ENCODE measurements at regions not wholly inside any gene's neighbourhood (a gene's known extent, or its start where the extent isn't known, plus 50 kb on each side); places are given as distances from the start of the nearest gene placed in this dataset.
A peak's percentile ranks its signal among the peaks of the same experiment; 100 is the strongest.
"Not testable (repeated sequence)": the region's sequence is repeated elsewhere in the genome, so short reads cannot be mapped to it uniquely, and the experiment has no call there.

DNA sequence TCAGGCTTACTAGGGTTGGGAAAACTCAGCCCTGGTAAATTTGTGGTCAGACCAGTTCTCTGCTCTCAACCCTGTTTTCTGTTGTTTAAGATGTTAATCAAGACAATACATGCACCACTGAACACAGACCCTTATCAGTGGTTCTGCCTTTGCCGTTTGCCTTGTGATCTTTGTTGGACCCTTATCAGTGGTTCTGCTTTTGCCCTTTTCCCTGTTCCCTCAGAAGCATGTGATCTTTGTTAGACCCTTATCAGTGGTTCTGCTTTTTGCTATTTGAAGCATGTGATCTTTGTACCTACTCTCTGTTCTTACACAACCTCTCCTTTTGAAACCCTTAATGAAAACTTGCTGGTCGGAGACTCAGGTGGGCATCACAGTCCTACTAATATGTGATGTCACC, 133.9 kb upstream of the NBPF11 start:
- POLR2A ChIA-PET (ENCODE audit: unreplicated experiment); H3K4ac ChIP-seq (ENCODE audit: low read depth, low read length); H3K27me3 ChIP-seq (ENCODE audit: control insufficient read depth, insufficient read depth, low read length); H3K79me1 ChIP-seq (ENCODE audit: low read depth in 1 of 2, low read length in 2 of 2); H3K36me3 ChIP-seq (ENCODE audit: control insufficient read depth, insufficient read depth, low read length); H3K14ac ChIP-seq (replicated peaks; ENCODE audit: low read depth, low read length); H4K8ac ChIP-seq (ENCODE audit: low read depth in 2 of 2, low read length in 2 of 2); H2BK15ac ChIP-seq (ENCODE audit: low read depth, low read length); H3K27ac ChIP-seq (ENCODE audit: insufficient read depth, low read length); H2AFZ ChIP-seq (replicated peaks; ENCODE audit: low read length, poor library complexity); H4K5ac ChIP-seq (ENCODE audit: low read depth, low read length); intact Hi-C loops (cut with micrococcal nuclease); H2BK5ac ChIP-seq (ENCODE audit: low read depth, low read length, poor library complexity, severe bottlenecking); dilution Hi-C loops (cut with HindIII; ENCODE audit: low sequenced_read_pairs, unreplicated experiment); CTCF ChIA-PET; H2AK9ac ChIP-seq (replicated peaks; ENCODE audit: low read depth, low read length, poor library complexity); H3K23ac ChIP-seq (ENCODE audit: low read depth, low read length); H2BK20ac ChIP-seq (ENCODE audit: low read depth, low read length); H3K56ac ChIP-seq (ENCODE audit: extremely low read depth, insufficient read depth, low read length); H3K4me1 ChIP-seq (ENCODE audit: control insufficient read depth, insufficient read depth, low read length); H3K18ac ChIP-seq (ENCODE audit: low read depth, low read length); in situ Hi-C loops (cut with MboI; ENCODE audit: low sequenced_read_pairs); H2BK120ac ChIP-seq (ENCODE audit: low read depth, low read length); H4K20me1 ChIP-seq (ENCODE audit: insufficient read depth, low read length); H3K4me2 ChIP-seq (ENCODE audit: low read depth, low read length); H3K9me1 ChIP-seq (ENCODE audit: insufficient read depth, low read length); H3K9me3 ChIP-seq (ENCODE audit: control insufficient read depth, insufficient read depth, low read length); ATAC-seq (ENCODE audit: low read depth); DNase-seq; H4K91ac ChIP-seq (ENCODE audit: insufficient read depth, low read depth, low read length); BruUV-seq (replicated peaks); H2AK5ac ChIP-seq (ENCODE audit: low read depth, low read length); H3K9ac ChIP-seq (ENCODE audit: low read depth, low read length); H3K4me3 ChIP-seq (ENCODE audit: insufficient read depth, low read depth, low read length): not testable (repeated sequence)
- WGBS, 2 experiments (ENCODE audit: extremely low coverage in 2 of 2, insufficient read length in 1 of 2): no CpG with 5 or more reads among the region's 2 CpGs

GRCh38 chr1:148280831-148281572, 128.9 kb upstream of the NBPF11 start:
- H3K56ac ChIP-seq (ENCODE audit: extremely low read depth, insufficient read depth, low read length); in situ Hi-C loops (cut with MboI; ENCODE audit: low sequenced_read_pairs); H3K9me3 ChIP-seq (ENCODE audit: control insufficient read depth, insufficient read depth, low read length); H2BK120ac ChIP-seq (ENCODE audit: low read depth, low read length); POLR2A ChIA-PET (ENCODE audit: unreplicated experiment); H4K91ac ChIP-seq (ENCODE audit: insufficient read depth, low read depth, low read length); H3K14ac ChIP-seq (replicated peaks; ENCODE audit: low read depth, low read length); DNase-seq; H2BK5ac ChIP-seq (ENCODE audit: low read depth, low read length, poor library complexity, severe bottlenecking); H2AK9ac ChIP-seq (replicated peaks; ENCODE audit: low read depth, low read length, poor library complexity); intact Hi-C loops (cut with micrococcal nuclease); H2BK15ac ChIP-seq (ENCODE audit: low read depth, low read length); dilution Hi-C loops (cut with HindIII; ENCODE audit: low sequenced_read_pairs, unreplicated experiment); H3K18ac ChIP-seq (ENCODE audit: low read depth, low read length); H3K27me3 ChIP-seq (ENCODE audit: control insufficient read depth, insufficient read depth, low read length); H4K20me1 ChIP-seq (ENCODE audit: insufficient read depth, low read length); BruUV-seq (replicated peaks); H3K79me1 ChIP-seq (ENCODE audit: low read depth in 1 of 2, low read length in 2 of 2); H3K36me3 ChIP-seq (ENCODE audit: control insufficient read depth, insufficient read depth, low read length); H3K9ac ChIP-seq (ENCODE audit: low read depth, low read length); H4K5ac ChIP-seq (ENCODE audit: low read depth, low read length); H2AK5ac ChIP-seq (ENCODE audit: low read depth, low read length); CTCF ChIA-PET; H3K4ac ChIP-seq (ENCODE audit: low read depth, low read length); H3K4me1 ChIP-seq (ENCODE audit: control insufficient read depth, insufficient read depth, low read length); H2AFZ ChIP-seq (replicated peaks; ENCODE audit: low read length, poor library complexity); H3K23ac ChIP-seq (ENCODE audit: low read depth, low read length); H3K4me2 ChIP-seq (ENCODE audit: low read depth, low read length); H3K9me1 ChIP-seq (ENCODE audit: insufficient read depth, low read length); H4K8ac ChIP-seq (ENCODE audit: low read depth in 2 of 2, low read length in 2 of 2); H2BK20ac ChIP-seq (ENCODE audit: low read depth, low read length); H3K27ac ChIP-seq (ENCODE audit: insufficient read depth, low read length): not testable (repeated sequence)
- WGBS, 2 experiments (ENCODE audit: extremely low coverage in 2 of 2, insufficient read length in 1 of 2): no CpG with 5 or more reads among the region's 50 CpGs
- peak overlapping the region; percentile 5; the same call in 1 of the 2 replicates for H3K4me3 ChIP-seq (ENCODE audit: insufficient read depth, low read depth, low read length)
- ATAC-seq (ENCODE audit: low read depth): peak; percentile 79

Data from IMR-90 (cell line).